HEK293T (cell line): ENCODE measurements at regions not wholly inside any gene's neighbourhood (a gene's known extent, or its start where the extent isn't known, plus 50 kb on each side); places are given as distances from the start of the nearest gene placed in this dataset.

ENCODE experiments used
- BHLHE40 ChIP-seq: fragments of 450-650 bp; IDR thresholded peaks from 2 replicates; pipeline ENCODE4 v1.6.1; 2016; ENCODE audit warnings: mild to moderate bottlenecking, moderate library complexity, borderline replicate concordance
- ELF4 ChIP-seq: fragments of 450-650 bp; IDR thresholded peaks from 2 replicates; pipeline ENCODE4 v1.6.1; 2017; ENCODE audit warnings: antibody characterized with exemption
- FOXK2 ChIP-seq: fragments of 450-650 bp; IDR thresholded peaks from 2 replicates; pipeline ENCODE4 v1.6.1; 2016; ENCODE audit warnings: mild to moderate bottlenecking
- FOXM1 ChIP-seq: fragments of 450-650 bp; IDR thresholded peaks from 2 replicates; pipeline ENCODE4 v1.6.1; 2017; ENCODE audit warnings: mild to moderate bottlenecking, borderline replicate concordance
- L3MBTL2 ChIP-seq: fragments of 450-650 bp; conservative IDR thresholded peaks from 2 replicates; pipeline ENCODE4 v1.6.1; 2016; ENCODE audit warnings: mild to moderate bottlenecking
- LEF1 ChIP-seq: fragments of 450-650 bp; IDR thresholded peaks from 2 replicates; pipeline ENCODE4 v1.6.1; 2017; ENCODE audit warnings: mild to moderate bottlenecking, borderline replicate concordance
- NFRKB ChIP-seq: fragments of 450-650 bp; IDR thresholded peaks from 2 replicates; pipeline ENCODE4 v1.6.1; 2016; ENCODE audit warnings: mild to moderate bottlenecking, moderate library complexity
- SUZ12 ChIP-seq: fragments of 450-650 bp; IDR thresholded peaks from 2 replicates; pipeline ENCODE4 v1.6.1; 2016; ENCODE audit warnings: mild to moderate bottlenecking
- ZNF384 ChIP-seq: fragments of 450-650 bp; IDR thresholded peaks from 2 replicates; pipeline ENCODE4 v1.6.1; 2016

GRCh38 chr9:2339416-2339815 lies 282.2 kb upstream of the VLDLR start:
- no peak for TF ChIP-seq NFRKB
- no peak for TF ChIP-seq FOXM1
- no peak for TF ChIP-seq BHLHE40
- TF ChIP-seq LEF1: no peak
- no peak for TF ChIP-seq SUZ12
- TF ChIP-seq ELF4: no peak
- no peak for TF ChIP-seq L3MBTL2
- no peak for TF ChIP-seq FOXK2
- no peak for TF ChIP-seq ZNF384
